ENCODE measurements at regions not wholly inside any gene's neighbourhood (a gene's known extent, or its start where the extent isn't known, plus 50 kb on each side); places are given as distances from the start of the nearest gene placed in this dataset.

DNA sequence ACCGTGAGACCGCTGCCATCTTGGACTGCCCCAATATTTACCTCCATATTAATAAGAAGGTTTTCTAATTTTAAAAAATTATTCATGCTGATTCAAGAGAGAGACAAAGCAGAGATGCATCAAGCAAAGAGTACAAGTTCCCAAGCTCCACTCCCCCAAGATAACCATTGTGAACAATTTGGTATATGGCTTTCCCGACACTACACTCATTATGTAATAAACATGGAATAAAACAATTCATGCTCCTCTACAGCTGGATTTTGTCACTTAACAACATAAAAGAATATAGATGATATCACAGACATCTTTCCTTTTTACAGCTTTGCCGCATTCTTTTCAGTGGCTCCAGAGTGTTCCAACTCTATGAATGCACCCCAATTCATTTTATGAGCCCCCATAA is 307.6 kb downstream of the FGFR2 start:
- TF ChIP-seq ZNF274 (IDR thresholded peaks at IDR 0.05; ENCODE audit: low read depth, low read length) = no peak
- no peak for TF ChIP-seq SUZ12 (IDR thresholded peaks at IDR 0.05; ENCODE audit: extremely low read depth, insufficient read depth, insufficient read length)
- no peak for TF ChIP-seq YY1 (IDR thresholded peaks at IDR 0.05; ENCODE audit: insufficient read depth, insufficient read length)
- peaks cover 6% of the 10 kb centered on the region; the same call in 1 of the 2 replicates for H3K9me3 ChIP-seq (ENCODE audit: insufficient read depth, low read length)
- peaks cover 7% of the 10 kb centered on the region for H3K27me3 ChIP-seq (ENCODE audit: insufficient read depth, insufficient read length)
- no peaks in the 10 kb centered on the region for H3K36me3 ChIP-seq (ENCODE audit: insufficient read depth, insufficient read length, low read length)
- H3K4me1 ChIP-seq (ENCODE audit: insufficient read depth, insufficient read length) = peaks cover 2% of the 10 kb centered on the region
- H3K9ac ChIP-seq (ENCODE audit: insufficient read length, low read depth) = no peak overlapping the region
- DNase-seq (ENCODE audit: low read depth, low spot score) = no peak
- H3K4me3 ChIP-seq (ENCODE audit: insufficient read length, low read depth) = no peak overlapping the region

DNA sequence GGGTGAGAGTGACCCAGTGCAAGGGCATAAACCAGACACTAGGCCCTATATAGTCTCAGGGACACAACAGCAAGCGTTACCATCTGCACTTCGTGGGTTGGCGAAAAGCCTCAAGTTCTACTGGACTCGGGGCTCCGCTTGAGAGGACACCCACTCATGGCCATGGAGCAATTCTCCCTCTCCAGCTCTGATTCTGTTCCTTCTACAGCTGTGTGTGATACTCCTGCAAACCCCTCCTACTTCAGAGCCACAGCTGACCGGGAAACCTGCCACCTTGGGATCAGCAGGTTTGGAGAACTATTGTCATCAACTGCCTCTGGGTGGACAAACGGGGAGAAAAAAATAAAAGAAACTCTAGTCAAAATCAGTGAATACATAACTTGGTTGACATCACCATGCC is 306.9 kb downstream of the FGFR2 start:
- H3K36me3 ChIP-seq (ENCODE audit: insufficient read depth, insufficient read length, low read length) = no peaks in the 10 kb centered on the region
- H3K9ac ChIP-seq (ENCODE audit: insufficient read length, low read depth) = no peak overlapping the region
- H3K4me3 ChIP-seq (ENCODE audit: insufficient read length, low read depth) = no peak overlapping the region
- H3K4me1 ChIP-seq (ENCODE audit: insufficient read depth, insufficient read length) = peaks cover 2% of the 10 kb centered on the region
- peaks cover 7% of the 10 kb centered on the region for H3K27me3 ChIP-seq (ENCODE audit: insufficient read depth, insufficient read length)
- TF ChIP-seq ZNF274 (IDR thresholded peaks at IDR 0.05; ENCODE audit: low read depth, low read length) = no peak
- TF ChIP-seq SUZ12 (IDR thresholded peaks at IDR 0.05; ENCODE audit: extremely low read depth, insufficient read depth, insufficient read length) = no peak
- no peak for TF ChIP-seq YY1 (IDR thresholded peaks at IDR 0.05; ENCODE audit: insufficient read depth, insufficient read length)
- peaks cover 6% of the 10 kb centered on the region; the same call in 1 of the 2 replicates for H3K9me3 ChIP-seq (ENCODE audit: insufficient read depth, low read length)
- no peak for DNase-seq (ENCODE audit: low read depth, low spot score)

DNA sequence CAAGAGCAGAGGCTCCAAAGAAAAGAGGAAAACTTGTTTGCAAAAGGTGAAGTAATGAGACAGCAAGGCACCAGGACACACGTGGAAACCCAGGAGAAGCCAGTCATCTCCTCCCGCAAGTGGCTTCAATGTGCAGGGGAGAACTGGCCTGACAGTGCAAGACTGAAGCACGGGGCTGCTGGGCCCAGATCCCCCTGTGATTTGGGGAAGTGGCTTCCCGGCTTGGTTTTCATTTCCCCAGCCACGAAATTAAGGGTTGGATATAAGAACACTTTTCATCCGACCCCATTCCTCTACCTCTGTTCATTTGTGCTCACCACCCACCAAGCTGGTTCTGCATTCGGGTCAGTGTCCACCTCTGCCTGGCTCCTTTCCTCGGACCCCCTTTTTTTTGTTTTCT is 306.4 kb downstream of the FGFR2 start:
- Histone ChIP-seq H3K9ac (ENCODE audit: insufficient read length, low read depth) (no peak overlapping the region), H3K4me3 (ENCODE audit: insufficient read length, low read depth) (no peak overlapping the region), H3K36me3 (ENCODE audit: insufficient read depth, insufficient read length, low read length) (no peaks in the 10 kb centered on the region), H3K9me3 (ENCODE audit: insufficient read depth, low read length) (peaks cover 6% of the 10 kb centered on the region; the same call in 1 of the 2 replicates), H3K4me1 (ENCODE audit: insufficient read depth, insufficient read length) (peaks cover 2% of the 10 kb centered on the region), H3K27me3 (ENCODE audit: insufficient read depth, insufficient read length) (peaks cover 7% of the 10 kb centered on the region)
- DNase-seq (ENCODE audit: low read depth, low spot score) = no peak
- TF ChIP-seq ZNF274 (IDR thresholded peaks at IDR 0.05; ENCODE audit: low read depth, low read length) = no peak

DNA sequence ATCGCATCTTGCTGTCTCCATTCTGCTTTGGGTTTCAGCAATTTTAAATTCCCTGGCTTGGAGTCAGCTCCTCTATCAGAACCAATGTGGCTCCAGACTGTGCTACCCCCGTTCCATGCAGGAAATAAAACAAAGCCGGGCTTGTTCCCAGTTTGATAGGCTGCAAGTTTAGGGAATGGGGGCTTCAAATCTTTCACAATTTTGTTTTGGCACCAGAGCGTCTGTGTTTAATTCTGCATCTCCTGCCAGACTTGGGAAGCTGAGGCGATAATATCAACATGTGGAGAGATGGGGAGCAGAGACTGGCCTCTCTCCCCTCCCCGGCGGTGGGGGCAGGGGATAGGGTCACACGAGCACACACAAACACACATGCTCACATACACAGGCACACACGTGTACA is 305.9 kb downstream of the FGFR2 start:
- Histone ChIP-seq H3K9me3 (ENCODE audit: insufficient read depth, low read length) (peaks cover 6% of the 10 kb centered on the region; the same call in 1 of the 2 replicates), H3K4me3 (ENCODE audit: insufficient read length, low read depth) (no peak overlapping the region), H3K27me3 (ENCODE audit: insufficient read depth, insufficient read length) (peaks cover 7% of the 10 kb centered on the region), H3K9ac (ENCODE audit: insufficient read length, low read depth) (no peak overlapping the region), H3K36me3 (ENCODE audit: insufficient read depth, insufficient read length, low read length) (no peaks in the 10 kb centered on the region), H3K4me1 (ENCODE audit: insufficient read depth, insufficient read length) (peaks cover 2% of the 10 kb centered on the region)
- DNase-seq (ENCODE audit: low read depth, low spot score) = no peak
- no peak for TF ChIP-seq YY1 (IDR thresholded peaks at IDR 0.05; ENCODE audit: insufficient read depth, insufficient read length)
- TF ChIP-seq SUZ12 (IDR thresholded peaks at IDR 0.05; ENCODE audit: extremely low read depth, insufficient read depth, insufficient read length) = no peak
- no peak for TF ChIP-seq ZNF274 (IDR thresholded peaks at IDR 0.05; ENCODE audit: low read depth, low read length)

DNA sequence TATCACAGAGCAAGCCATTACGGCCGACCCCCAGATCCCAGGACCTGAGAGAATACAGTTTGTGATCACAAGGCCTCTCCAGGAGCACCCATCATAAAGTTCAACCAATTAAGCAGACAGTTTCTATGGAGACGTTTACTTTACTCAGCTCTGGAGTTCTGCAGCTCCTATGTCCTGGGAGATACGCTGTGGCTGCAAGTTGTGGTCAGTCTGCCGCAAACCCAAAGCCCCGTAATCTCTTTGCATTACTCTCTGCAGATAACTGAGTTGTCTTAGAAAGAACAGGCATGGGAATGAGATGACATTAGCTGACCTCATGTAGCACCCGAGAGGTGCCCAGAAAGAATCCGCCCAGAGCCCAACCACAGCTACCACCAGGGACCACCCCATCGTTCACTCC is 305.1 kb downstream of the FGFR2 start:
- H3K9me3 ChIP-seq (ENCODE audit: insufficient read depth, low read length) = peaks cover 6% of the 10 kb centered on the region; the same call in 1 of the 2 replicates
- TF ChIP-seq YY1 (IDR thresholded peaks at IDR 0.05; ENCODE audit: insufficient read depth, insufficient read length) (no peak), SUZ12 (IDR thresholded peaks at IDR 0.05; ENCODE audit: extremely low read depth, insufficient read depth, insufficient read length) (no peak), ZNF274 (IDR thresholded peaks at IDR 0.05; ENCODE audit: low read depth, low read length) (no peak)
- no peaks in the 10 kb centered on the region for H3K36me3 ChIP-seq (ENCODE audit: insufficient read depth, insufficient read length, low read length)
- DNase-seq (ENCODE audit: low read depth, low spot score) = no peak
- no peak overlapping the region for H3K4me3 ChIP-seq (ENCODE audit: insufficient read length, low read depth)
- H3K27me3 ChIP-seq (ENCODE audit: insufficient read depth, insufficient read length) = peaks cover 7% of the 10 kb centered on the region
- peaks cover 2% of the 10 kb centered on the region for H3K4me1 ChIP-seq (ENCODE audit: insufficient read depth, insufficient read length)
- H3K9ac ChIP-seq (ENCODE audit: insufficient read length, low read depth) = no peak overlapping the region

DNA sequence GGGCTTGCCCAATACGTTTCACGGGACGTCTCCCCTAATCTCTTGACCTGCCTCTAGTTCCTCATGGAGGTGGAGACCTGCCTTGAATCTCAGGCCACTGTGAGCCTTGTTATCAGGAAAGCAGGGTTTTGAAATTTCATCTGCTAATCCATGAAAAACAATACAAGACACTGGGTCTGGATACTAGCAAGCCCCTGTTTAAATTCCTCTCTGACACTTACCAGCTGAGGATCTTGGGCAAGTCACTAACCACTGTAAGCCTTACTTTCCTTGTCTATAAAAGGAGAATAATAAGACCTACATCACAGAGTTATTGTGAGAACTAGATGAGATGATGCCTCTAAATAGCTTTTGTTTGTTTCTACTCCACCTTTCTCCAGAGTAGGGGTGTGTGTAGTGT is 303.6 kb downstream of the FGFR2 start:
- peaks cover 2% of the 10 kb centered on the region for H3K4me1 ChIP-seq (ENCODE audit: insufficient read depth, insufficient read length)
- no peak for DNase-seq (ENCODE audit: low read depth, low spot score)
- H3K9me3 ChIP-seq (ENCODE audit: insufficient read depth, low read length) = peaks cover 6% of the 10 kb centered on the region; the same call in 1 of the 2 replicates
- H3K27me3 ChIP-seq (ENCODE audit: insufficient read depth, insufficient read length) = peaks cover 7% of the 10 kb centered on the region
- H3K36me3 ChIP-seq (ENCODE audit: insufficient read depth, insufficient read length, low read length) = no peaks in the 10 kb centered on the region
- H3K4me3 ChIP-seq (ENCODE audit: insufficient read length, low read depth) = no peak overlapping the region
- no peak overlapping the region for H3K9ac ChIP-seq (ENCODE audit: insufficient read length, low read depth)
- TF ChIP-seq SUZ12 (IDR thresholded peaks at IDR 0.05; ENCODE audit: extremely low read depth, insufficient read depth, insufficient read length) = no peak

DNA sequence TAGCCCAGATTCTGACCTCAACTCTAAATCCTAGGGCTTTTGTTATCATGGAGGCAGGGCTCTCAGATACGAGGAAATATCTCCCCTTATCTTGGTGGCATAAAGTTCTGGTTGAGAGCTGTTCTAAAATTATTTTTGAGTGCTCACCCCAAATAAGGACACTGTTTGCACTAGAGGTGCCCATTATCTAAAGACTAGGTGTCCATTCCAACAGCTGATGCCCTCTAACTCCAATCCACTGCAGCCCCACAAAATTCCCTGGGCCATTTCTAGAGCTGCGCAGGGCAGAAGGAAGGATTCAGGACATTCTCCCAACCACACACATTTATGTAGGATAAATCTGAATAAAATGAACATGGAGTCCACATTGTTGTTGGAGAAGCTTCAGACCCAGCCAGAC is 301.9 kb downstream of the FGFR2 start:
- Histone ChIP-seq H3K9me3 (ENCODE audit: insufficient read depth, low read length) (peaks cover 6% of the 10 kb centered on the region; the same call in 1 of the 2 replicates), H3K4me3 (ENCODE audit: insufficient read length, low read depth) (no peak overlapping the region), H3K27me3 (ENCODE audit: insufficient read depth, insufficient read length) (peaks cover under 1% of the 10 kb centered on the region), H3K9ac (ENCODE audit: insufficient read length, low read depth) (no peak overlapping the region), H3K4me1 (ENCODE audit: insufficient read depth, insufficient read length) (no peaks in the 10 kb centered on the region), H3K36me3 (ENCODE audit: insufficient read depth, insufficient read length, low read length) (no peaks in the 10 kb centered on the region)
- no peak for TF ChIP-seq YY1 (IDR thresholded peaks at IDR 0.05; ENCODE audit: insufficient read depth, insufficient read length)
- no peak for TF ChIP-seq SUZ12 (IDR thresholded peaks at IDR 0.05; ENCODE audit: extremely low read depth, insufficient read depth, insufficient read length)
- no peak for DNase-seq (ENCODE audit: low read depth, low spot score)
